SH-SY5Y (cell line): ENCODE measurements at regions not wholly inside any gene's neighbourhood (a gene's known extent, or its start where the extent isn't known, plus 50 kb on each side); places are given as distances from the start of the nearest gene placed in this dataset.

ENCODE experiments used
- GATA2 ChIP-seq: IDR thresholded peaks from 2 replicates; pipeline ENCODE4 v1.6.1; 2011; ENCODE audit warnings: mild to moderate bottlenecking, low read depth, low read length
- GATA3 ChIP-seq: IDR thresholded peaks from 2 replicates; pipeline ENCODE4 v1.6.1; 2011; ENCODE audit warnings: low read depth, mild to moderate bottlenecking, low read length, moderate library complexity

- TF ChIP-seq GATA2: no peak
- no peak for TF ChIP-seq GATA3
Measured at GRCh38 chr5:89072842-89073672, 190.1 kb upstream of the MEF2C start.
